CD14-positive monocyte (primary cell): ENCODE measurements at regions not wholly inside any gene's neighbourhood (a gene's known extent, or its start where the extent isn't known, plus 50 kb on each side); places are given as distances from the start of the nearest gene placed in this dataset.

ENCODE experiments used
- DNase-seq, 3 donors: peaks; one replicate each; pipeline ENCODE4 v3.0.0-alpha.2; 2011 to 2022
- H2AFZ ChIP-seq: 2 replicates; pipeline ENCODE4 v1.6.0; 2012; ENCODE audit warnings: mild to moderate bottlenecking, low read depth, low read length, inconsistent platforms; ENCODE audit not compliant: insufficient read depth, poor library complexity, severe bottlenecking
- H3K27ac ChIP-seq, 2 donors: 1 replicate in 1 of 2; 2 replicates in 1 of 2; pipeline ENCODE4 v1.5.1; 2012 to 2013; ENCODE audit warnings: low read length in 2 of 2, control low read depth in 1 of 2, inconsistent platforms in 1 of 2, low read depth in 1 of 2, mild to moderate bottlenecking in 1 of 2
- H3K27me3 ChIP-seq, 2 donors: one replicate each; pipeline versions ENCODE4 v1.6.0 to v1.6.1; 2011 to 2013; ENCODE audit warnings: low read length in 2 of 2; ENCODE audit not compliant: control insufficient read depth in 2 of 2, insufficient read depth in 2 of 2
- H3K36me3 ChIP-seq, 2 donors: replicated peaks in 1 of 2; 1 replicate in 1 of 2; 2 replicates in 1 of 2; pipeline versions ENCODE4 v1.5.1 to v1.6.1; 2012 to 2013; ENCODE audit warnings: low read length in 2 of 2, control low read depth in 1 of 2, inconsistent platforms in 1 of 2, mild to moderate bottlenecking in 1 of 2; ENCODE audit not compliant: insufficient read depth in 2 of 2, control insufficient read depth in 1 of 2
- H3K4me1 ChIP-seq, 2 donors: 1 replicate in 1 of 2; 2 replicates in 1 of 2; pipeline versions ENCODE4 v1.5.1 to v1.6.1; 2012 to 2013; ENCODE audit warnings: low read length in 2 of 2, control low read depth in 1 of 2, inconsistent platforms in 1 of 2, mild to moderate bottlenecking in 1 of 2, moderate library complexity in 1 of 2; ENCODE audit not compliant: insufficient read depth in 2 of 2, control insufficient read depth in 1 of 2
- H3K4me2 ChIP-seq: replicated peaks from 2 replicates; pipeline ENCODE3; 2012; ENCODE audit warnings: low read length, moderate library complexity, mild to moderate bottlenecking; ENCODE audit not compliant: poor library complexity, severe bottlenecking; ENCODE audit errors: extremely low read depth
- H3K4me3 ChIP-seq, 3 experiments: fragments of 200-600 bp in 1 of 3; sonication (generic) in 1 of 3; replicated peaks in 1 of 3; 1 replicate in 2 of 3; 2 replicates in 1 of 3; pipeline ENCODE4 v1.5.1; 2011 to 2013; ENCODE audit warnings: low read length in 3 of 3, mild to moderate bottlenecking in 3 of 3, control low read depth in 2 of 3, low read depth in 2 of 3, inconsistent platforms in 1 of 3, moderate library complexity in 1 of 3
- H3K79me2 ChIP-seq: 2 replicates; pipeline ENCODE4 v1.6.0; 2012; ENCODE audit warnings: mild to moderate bottlenecking, control low read depth, inconsistent platforms, low read length, moderate library complexity; ENCODE audit not compliant: insufficient read depth
- H3K9ac ChIP-seq: 2 replicates; pipeline ENCODE4 v1.6.0; 2017; ENCODE audit warnings: low read length, mild to moderate bottlenecking; ENCODE audit not compliant: insufficient read depth, poor library complexity, severe bottlenecking
- H3K9me3 ChIP-seq, 2 donors: replicated peaks in 1 of 2; 1 replicate in 1 of 2; 2 replicates in 1 of 2; pipeline versions ENCODE4 v1.5.1 to v1.6.1; 2012 to 2013; ENCODE audit warnings: low read length in 2 of 2, control low read depth in 1 of 2; ENCODE audit not compliant: control insufficient read depth in 1 of 2, insufficient read depth in 1 of 2
- H4K20me1 ChIP-seq: 2 replicates; pipeline ENCODE4 v1.6.0; 2012; ENCODE audit warnings: mild to moderate bottlenecking, low read length, control low read depth, moderate library complexity; ENCODE audit not compliant: insufficient read depth
- H3K27ac Mint-ChIP-seq, 7 donors: one replicate each; pipeline ENCODE4 v1.8.0; 2020; ENCODE audit warnings: mild to moderate bottlenecking in 7 of 7, mixed read lengths in 7 of 7, moderate library complexity in 6 of 7, inconsistent platforms in 2 of 7
- H3K27me3 Mint-ChIP-seq, 3 donors: one replicate each; pipeline ENCODE4 v1.8.0; 2021 to 2022; ENCODE audit warnings: low read depth in 3 of 3, mild to moderate bottlenecking in 3 of 3, mixed read lengths in 3 of 3, moderate library complexity in 3 of 3, inconsistent platforms in 1 of 3
- H3K36me3 Mint-ChIP-seq, 2 donors: one replicate each; pipeline ENCODE4 v1.8.0; 2020; ENCODE audit warnings: mixed read lengths in 2 of 2, inconsistent platforms in 1 of 2, mild to moderate bottlenecking in 1 of 2
- H3K4me1 Mint-ChIP-seq: one replicate; pipeline ENCODE4 v1.8.0; 2020; ENCODE audit warnings: mild to moderate bottlenecking, mixed read lengths
- H3K4me3 Mint-ChIP-seq, 2 donors: one replicate each; pipeline ENCODE4 v1.8.0; 2020; ENCODE audit warnings: mild to moderate bottlenecking in 2 of 2, mixed read lengths in 2 of 2, moderate library complexity in 1 of 2
- H3K9me3 Mint-ChIP-seq, 7 donors: one replicate each; pipeline ENCODE4 v1.8.0; 2020 to 2022; ENCODE audit warnings: mixed read lengths in 7 of 7, mild to moderate bottlenecking in 6 of 7, moderate library complexity in 6 of 7, inconsistent platforms in 2 of 7
- CTCF ChIP-seq: fragments of 200-600 bp; IDR thresholded peaks from one replicate; pipeline ENCODE4 v1.8.0; 2022; ENCODE audit warnings: antibody characterized with exemption, mild to moderate bottlenecking
- WGBS: methylation state at CpG from one replicate; pipeline ENCODE4 v1.1.5; 2013; ENCODE audit warnings: missing lambda C conversion rate; ENCODE audit not compliant: insufficient coverage; 5-methylcytosine and 5-hydroxymethylcytosine counted together
- intact Hi-C, 2 donors: fragments of 100-400 bp; cut with micrococcal nuclease; formaldehyde crosslinking; loops; one replicate each; pipeline versions ENCODE4 v1.15.0 to v1.15.1; 2023

DNA sequence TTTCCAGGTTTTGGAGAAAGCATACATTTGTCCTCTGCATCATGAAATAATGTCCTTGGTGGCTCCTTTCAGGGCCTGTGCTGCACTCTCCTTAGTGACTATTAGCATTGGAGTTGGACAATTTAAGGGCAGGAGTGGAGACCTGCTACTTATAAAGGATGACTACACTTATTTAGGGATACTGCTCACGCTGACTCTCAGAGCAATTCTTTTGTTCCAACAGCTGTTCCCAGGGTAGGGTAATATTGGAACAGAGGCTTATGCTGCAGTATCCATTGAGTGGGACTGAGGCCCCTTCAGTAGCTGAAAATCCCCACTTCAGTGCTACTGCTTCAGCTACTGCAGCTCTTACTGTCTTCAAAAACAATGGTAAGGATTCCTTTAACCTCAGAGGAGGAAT is 84.6 kb downstream of the GPR88 start:
- Histone ChIP-seq H3K9ac (no peak overlapping the region), H3K27me3 (no peaks in the 10 kb centered on the region), H3K9me3 (no peaks in the 10 kb centered on the region), H2AFZ (no peak overlapping the region), H3K4me3 (no peak overlapping the region), H3K4me1 (peaks cover 22 to 23% of the 10 kb centered on the region in 2 donors), H3K27ac (no peak overlapping the region), H3K4me2 (no peak overlapping the region), H3K36me3 (no peaks in the 10 kb centered on the region), H4K20me1 (no peaks in the 10 kb centered on the region), H3K79me2 (no peaks in the 10 kb centered on the region)
- Mint-ChIP-seq H3K36me3 (no peaks in the 10 kb centered on the region), H3K4me3 (no peak overlapping the region), H3K27me3 (no peaks in the 10 kb centered on the region), H3K9me3 (no peaks in the 10 kb centered on the region), H3K27ac (no peak overlapping the region), H3K4me1 (peaks cover 12% of the 10 kb centered on the region)
- TF ChIP-seq CTCF = no peak
- WGBS = no CpG with 5 or more reads among the region's 1 CpG
- intact Hi-C loops = no loop called here
- no peak for DNase-seq

DNA sequence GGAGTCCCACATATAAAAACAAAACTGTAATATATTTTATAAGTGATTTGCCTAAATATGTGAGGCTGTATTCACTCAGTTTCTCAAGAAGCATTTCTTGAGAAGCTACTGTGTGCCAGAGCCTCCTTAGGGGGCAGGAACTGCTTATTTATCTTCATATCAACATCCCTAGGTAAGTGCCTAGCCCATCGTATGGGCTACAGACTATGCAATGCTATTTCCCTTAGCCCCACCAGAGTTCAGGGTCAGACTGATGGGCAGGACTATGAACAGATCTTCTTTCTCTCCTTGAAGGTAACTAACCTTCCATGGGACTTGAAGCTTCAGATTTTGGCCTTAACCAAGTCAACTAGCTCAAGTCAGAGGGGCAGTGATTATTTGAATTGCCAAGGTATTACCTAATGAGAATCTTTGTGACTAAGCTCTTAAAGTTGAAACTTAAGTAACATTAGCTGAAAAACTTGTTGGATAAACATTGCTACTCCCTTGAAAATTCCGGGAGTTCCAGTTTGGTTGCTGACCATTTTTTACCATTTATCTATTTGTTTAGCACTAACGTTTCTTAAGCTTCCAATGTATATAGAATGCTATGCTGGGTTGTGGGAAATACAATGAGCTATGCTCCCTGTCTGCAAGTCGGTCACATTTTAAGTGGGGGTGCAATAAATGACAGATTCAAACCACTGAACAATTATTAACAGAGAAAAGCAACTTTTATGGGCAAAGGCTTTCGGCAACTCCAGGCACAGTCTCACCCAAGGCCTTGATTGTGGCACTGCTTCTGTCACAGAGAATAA is 85.2 kb downstream of the GPR88 start:
- Histone ChIP-seq H3K79me2 (no peaks in the 10 kb centered on the region), H3K4me2 (no peak overlapping the region), H3K36me3 (no peaks in the 10 kb centered on the region), H2AFZ (no peak overlapping the region), H4K20me1 (no peaks in the 10 kb centered on the region), H3K4me3 (no peak overlapping the region), H3K27me3 (no peaks in the 10 kb centered on the region), H3K27ac (no peak overlapping the region), H3K4me1 (peaks cover 28 to 29% of the 10 kb centered on the region in 2 donors), H3K9me3 (no peaks in the 10 kb centered on the region), H3K9ac (no peak overlapping the region)
- no peak for TF ChIP-seq CTCF
- Mint-ChIP-seq H3K27me3 (no peaks in the 10 kb centered on the region), H3K36me3 (no peaks in the 10 kb centered on the region), H3K9me3 (no peaks in the 10 kb centered on the region), H3K4me1 (peaks cover 17% of the 10 kb centered on the region), H3K4me3 (no peak overlapping the region), H3K27ac (no peak overlapping the region)
- DNase-seq = no peak
- intact Hi-C loops = no loop called here
- 80% methylated on average over 1 of the region's 5 CpGs for WGBS
